Gastroesophageal sphincter (tissue), 2 donors: ENCODE measurements at regions not wholly inside any gene's neighbourhood (a gene's known extent, or its start where the extent isn't known, plus 50 kb on each side); places are given as distances from the start of the nearest gene placed in this dataset.

Experiments
- EP300 ChIP-seq: sonication (generic); formaldehyde crosslinking; IDR thresholded peaks from one replicate; pipeline ENCODE4 v1.6.1; 2017; ENCODE audit warnings: antibody characterized with exemption, mild to moderate bottlenecking
- POLR2A ChIP-seq, 2 donors: fragments of 450-650 bp; IDR thresholded peaks; one replicate each; pipeline ENCODE4 v1.6.1; 2017; ENCODE audit warnings: antibody characterized with exemption in 2 of 2, mild to moderate bottlenecking in 2 of 2, moderate library complexity in 1 of 2
- POLR2AphosphoS5 ChIP-seq: sonication (generic); formaldehyde crosslinking; IDR thresholded peaks from one replicate; pipeline ENCODE4 v1.6.1; 2017; ENCODE audit warnings: antibody characterized with exemption

DNA sequence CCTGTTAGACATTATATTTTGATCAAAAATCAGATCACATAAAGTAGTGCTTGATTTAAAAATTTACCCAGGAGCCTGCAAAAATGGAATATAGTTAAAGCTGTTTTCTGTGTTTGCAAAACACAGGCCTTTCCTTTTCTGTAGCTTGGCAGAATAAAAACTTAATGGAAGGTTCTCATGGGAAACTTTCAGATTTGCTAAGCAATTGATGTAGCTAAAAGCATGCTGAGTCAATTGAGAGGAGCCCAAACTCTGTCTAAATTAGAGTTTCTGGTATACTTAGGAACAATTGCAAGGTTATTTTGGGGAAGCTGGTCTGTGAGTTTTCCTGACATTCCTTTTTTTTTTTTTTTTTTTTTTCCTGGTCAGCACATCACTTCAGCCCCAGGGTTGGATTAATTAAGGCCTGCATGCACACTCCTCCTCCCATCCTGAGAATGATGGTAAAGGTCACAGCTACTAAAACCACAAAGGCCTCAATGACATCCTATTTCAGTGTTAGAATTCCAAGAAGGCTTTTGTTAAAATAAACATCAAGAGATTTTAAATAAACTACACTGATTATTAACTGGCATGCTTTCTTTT lies 608.7 kb downstream of the PLPP3 start:
- TF ChIP-seq POLR2AphosphoS5 (no peak), POLR2A (IDR thresholded peaks at IDR 0.05) (no peak), EP300 (no peak)
